ENCODE measurements at regions not wholly inside any gene's neighbourhood (a gene's known extent, or its start where the extent isn't known, plus 50 kb on each side); places are given as distances from the start of the nearest gene placed in this dataset.

DNA sequence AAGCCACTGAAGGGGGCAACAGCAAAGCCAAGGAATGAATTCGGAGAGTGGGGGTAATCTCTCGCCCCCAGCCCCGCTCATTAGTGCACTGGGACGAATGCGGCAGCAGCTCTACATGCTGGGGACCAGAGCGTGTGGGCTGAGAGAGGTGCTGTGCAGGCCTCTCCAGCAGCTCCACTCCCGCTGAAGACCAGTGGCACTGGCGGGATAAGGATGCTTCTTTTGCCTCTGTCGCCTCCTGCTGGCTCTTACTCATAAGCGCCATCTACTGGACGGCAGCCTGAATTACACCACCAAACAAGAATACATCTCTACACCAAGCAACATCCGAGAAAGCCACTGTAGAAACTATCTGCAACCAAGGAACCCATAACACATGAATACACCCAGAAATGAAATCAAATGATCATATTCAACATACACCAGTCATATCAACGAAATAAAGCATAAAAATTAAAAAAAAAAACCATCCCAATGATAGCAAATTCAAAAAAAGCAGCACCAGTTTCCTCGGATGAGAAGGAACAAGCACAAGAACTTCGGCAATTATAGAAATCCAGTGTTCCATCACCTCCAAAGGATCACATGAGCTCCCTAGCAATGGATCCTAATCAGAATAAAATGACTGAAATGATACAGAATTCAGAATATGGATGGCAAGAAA lies 79.0 kb upstream of the TMEM168 start:
- Histone ChIP-seq H3K9me2 (no peaks in the 10 kb centered on the region), H3K4me3 (ENCODE audit: low read depth in 2 of 2, low read length in 1 of 2) (no peak overlapping the region), H3K27ac (ENCODE audit: low read depth in 2 of 2, low read length in 1 of 2) (no peak overlapping the region), H3F3A (replicated peaks; ENCODE audit: insufficient read depth) (no peaks in the 10 kb centered on the region), H3K36me3 (replicated peaks in 1 of 2; ENCODE audit: control insufficient read depth in 1 of 2, insufficient read depth in 2 of 2, low read length in 1 of 2) (no peaks in the 10 kb centered on the region), H3K9me3 (no peaks in the 10 kb centered on the region), H3K27me3 (ENCODE audit: insufficient read depth) (no peaks in the 10 kb centered on the region), H3K4me1 (ENCODE audit: control insufficient read depth in 1 of 2, insufficient read depth in 2 of 2, low read depth in 1 of 2, low read length in 1 of 2) (no peaks in the 10 kb centered on the region), H3K79me2 (ENCODE audit: insufficient read depth) (peaks cover 37% of the 10 kb centered on the region), H3K4me2 (no peak overlapping the region), H2AFZ (ENCODE audit: low read depth) (no peak overlapping the region), H4K20me1 (ENCODE audit: insufficient read depth) (peaks cover 21% of the 10 kb centered on the region), H3K9ac (no peak overlapping the region)
- WGBS (ENCODE audit: low lambda C conversion rate): 65% methylated on average over 15 of the region's 15 CpGs
- POLR2A ChIA-PET: no interaction called here
- DNase-seq: peak; percentile 55
- CTCF ChIA-PET: interaction anchor here (0.6 to 1.1 kb wide), 10 partner anchors 9 to 318 kb away, joined by 3 to 5 read pairs (median 4); no protein-coding TSS in a partner anchor
- no peak for TF ChIP-seq POLR2AphosphoS5 (IDR thresholded peaks at IDR 0.05; ENCODE audit: low read depth, low read length)
- no peak for TF ChIP-seq FOXM1 (IDR thresholded peaks at IDR 0.05; ENCODE audit: low read depth)
- no peak for TF ChIP-seq TAF1 (IDR thresholded peaks at IDR 0.05; ENCODE audit: borderline replicate concordance, low read depth, low read length)
- no peak for TF ChIP-seq YY1 (IDR thresholded peaks at IDR 0.05; ENCODE audit: low read depth)
- no peak for TF ChIP-seq NRF1 (IDR thresholded peaks at IDR 0.05; ENCODE audit: low read depth, low read length)
- TF ChIP-seq RAD21 (IDR thresholded peaks at IDR 0.05; ENCODE audit: low read length): peak; percentile 63
- no peak for TF ChIP-seq ELF1 (IDR thresholded peaks at IDR 0.05)
- TF ChIP-seq RCOR1 (IDR thresholded peaks at IDR 0.05; ENCODE audit: low read length): no peak
- TF ChIP-seq SMC3 (IDR thresholded peaks at IDR 0.05; ENCODE audit: low read depth, low read length): peak; percentile 61
- TF ChIP-seq FOSL2 (IDR thresholded peaks at IDR 0.05; ENCODE audit: borderline replicate concordance, low read depth): no peak
- no peak for TF ChIP-seq NFIC (IDR thresholded peaks at IDR 0.05; ENCODE audit: borderline replicate concordance)
- no peak for TF ChIP-seq JUND (IDR thresholded peaks at IDR 0.05)
- TF ChIP-seq, protein P1, sequence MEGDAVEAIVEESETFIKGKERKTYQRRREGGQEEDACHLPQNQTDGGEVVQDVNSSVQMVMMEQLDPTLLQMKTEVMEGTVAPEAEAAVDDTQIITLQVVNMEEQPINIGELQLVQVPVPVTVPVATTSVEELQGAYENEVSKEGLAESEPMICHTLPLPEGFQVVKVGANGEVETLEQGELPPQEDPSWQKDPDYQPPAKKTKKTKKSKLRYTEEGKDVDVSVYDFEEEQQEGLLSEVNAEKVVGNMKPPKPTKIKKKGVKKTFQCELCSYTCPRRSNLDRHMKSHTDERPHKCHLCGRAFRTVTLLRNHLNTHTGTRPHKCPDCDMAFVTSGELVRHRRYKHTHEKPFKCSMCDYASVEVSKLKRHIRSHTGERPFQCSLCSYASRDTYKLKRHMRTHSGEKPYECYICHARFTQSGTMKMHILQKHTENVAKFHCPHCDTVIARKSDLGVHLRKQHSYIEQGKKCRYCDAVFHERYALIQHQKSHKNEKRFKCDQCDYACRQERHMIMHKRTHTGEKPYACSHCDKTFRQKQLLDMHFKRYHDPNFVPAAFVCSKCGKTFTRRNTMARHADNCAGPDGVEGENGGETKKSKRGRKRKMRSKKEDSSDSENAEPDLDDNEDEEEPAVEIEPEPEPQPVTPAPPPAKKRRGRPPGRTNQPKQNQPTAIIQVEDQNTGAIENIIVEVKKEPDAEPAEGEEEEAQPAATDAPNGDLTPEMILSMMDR (IDR thresholded peaks at IDR 0.05): peak; percentile 94
- no peak for TF ChIP-seq TCF12 (IDR thresholded peaks at IDR 0.05)
- TF ChIP-seq FOXJ3 (CRISPR knock-in tag; IDR thresholded peaks at IDR 0.05): no peak
- TF ChIP-seq TEAD4 (IDR thresholded peaks at IDR 0.05; ENCODE audit: borderline replicate concordance, insufficient read depth): no peak
- no peak for TF ChIP-seq MEF2A (IDR thresholded peaks at IDR 0.05; ENCODE audit: borderline replicate concordance, low read depth)
- TF ChIP-seq MXI1 (IDR thresholded peaks at IDR 0.05; ENCODE audit: low read depth, low read length): no peak
- TF ChIP-seq SIN3A (IDR thresholded peaks at IDR 0.05; ENCODE audit: borderline replicate concordance, low read depth, low read length): no peak
- TF ChIP-seq, protein P2, sequence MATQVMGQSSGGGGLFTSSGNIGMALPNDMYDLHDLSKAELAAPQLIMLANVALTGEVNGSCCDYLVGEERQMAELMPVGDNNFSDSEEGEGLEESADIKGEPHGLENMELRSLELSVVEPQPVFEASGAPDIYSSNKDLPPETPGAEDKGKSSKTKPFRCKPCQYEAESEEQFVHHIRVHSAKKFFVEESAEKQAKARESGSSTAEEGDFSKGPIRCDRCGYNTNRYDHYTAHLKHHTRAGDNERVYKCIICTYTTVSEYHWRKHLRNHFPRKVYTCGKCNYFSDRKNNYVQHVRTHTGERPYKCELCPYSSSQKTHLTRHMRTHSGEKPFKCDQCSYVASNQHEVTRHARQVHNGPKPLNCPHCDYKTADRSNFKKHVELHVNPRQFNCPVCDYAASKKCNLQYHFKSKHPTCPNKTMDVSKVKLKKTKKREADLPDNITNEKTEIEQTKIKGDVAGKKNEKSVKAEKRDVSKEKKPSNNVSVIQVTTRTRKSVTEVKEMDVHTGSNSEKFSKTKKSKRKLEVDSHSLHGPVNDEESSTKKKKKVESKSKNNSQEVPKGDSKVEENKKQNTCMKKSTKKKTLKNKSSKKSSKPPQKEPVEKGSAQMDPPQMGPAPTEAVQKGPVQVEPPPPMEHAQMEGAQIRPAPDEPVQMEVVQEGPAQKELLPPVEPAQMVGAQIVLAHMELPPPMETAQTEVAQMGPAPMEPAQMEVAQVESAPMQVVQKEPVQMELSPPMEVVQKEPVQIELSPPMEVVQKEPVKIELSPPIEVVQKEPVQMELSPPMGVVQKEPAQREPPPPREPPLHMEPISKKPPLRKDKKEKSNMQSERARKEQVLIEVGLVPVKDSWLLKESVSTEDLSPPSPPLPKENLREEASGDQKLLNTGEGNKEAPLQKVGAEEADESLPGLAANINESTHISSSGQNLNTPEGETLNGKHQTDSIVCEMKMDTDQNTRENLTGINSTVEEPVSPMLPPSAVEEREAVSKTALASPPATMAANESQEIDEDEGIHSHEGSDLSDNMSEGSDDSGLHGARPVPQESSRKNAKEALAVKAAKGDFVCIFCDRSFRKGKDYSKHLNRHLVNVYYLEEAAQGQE (IDR thresholded peaks at IDR 0.05; ENCODE audit: low read depth, low read length): no peak
- TF ChIP-seq, protein P3, sequence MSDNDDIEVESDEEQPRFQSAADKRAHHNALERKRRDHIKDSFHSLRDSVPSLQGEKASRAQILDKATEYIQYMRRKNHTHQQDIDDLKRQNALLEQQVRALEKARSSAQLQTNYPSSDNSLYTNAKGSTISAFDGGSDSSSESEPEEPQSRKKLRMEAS (IDR thresholded peaks at IDR 0.05; ENCODE audit: low read depth): no peak
- no peak for TF ChIP-seq EZH2phosphoT487 (IDR thresholded peaks at IDR 0.05; ENCODE audit: borderline replicate concordance, low read depth)

Data from SK-N-SH (cell line).